ENCODE measurements at regions not wholly inside any gene's neighbourhood (a gene's known extent, or its start where the extent isn't known, plus 50 kb on each side); places are given as distances from the start of the nearest gene placed in this dataset.

DNA sequence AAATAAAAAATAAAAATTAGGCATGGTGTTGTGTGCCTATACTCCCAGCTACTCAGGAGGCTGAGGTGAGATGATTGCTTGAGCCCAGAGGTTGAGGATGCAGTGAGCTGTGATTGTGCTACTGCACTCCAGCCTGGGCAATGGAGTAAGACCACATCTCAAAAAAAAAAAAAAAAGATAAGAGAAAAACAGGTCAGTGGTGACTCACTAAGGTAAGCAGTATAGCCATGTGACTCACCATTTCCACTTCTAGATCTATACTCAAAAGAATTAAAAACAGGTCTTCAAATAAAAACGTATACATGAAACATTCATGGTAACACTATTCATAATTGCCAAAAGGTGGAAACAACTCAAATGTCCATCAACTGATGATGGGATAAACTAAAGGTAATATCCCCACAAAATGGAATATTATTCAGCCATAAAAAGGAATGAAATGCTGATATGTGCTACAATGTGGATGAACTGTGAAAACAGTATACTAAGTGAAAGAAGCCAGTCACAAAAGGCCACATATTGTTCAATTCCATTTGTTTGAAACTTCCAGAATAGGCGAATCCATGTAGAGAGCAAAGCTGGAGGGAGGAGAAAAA is 75.1 kb downstream of the ZNF281 start:
- no peak for DNase-seq (ENCODE audit: low read depth)
- TF ChIP-seq, protein P1, sequence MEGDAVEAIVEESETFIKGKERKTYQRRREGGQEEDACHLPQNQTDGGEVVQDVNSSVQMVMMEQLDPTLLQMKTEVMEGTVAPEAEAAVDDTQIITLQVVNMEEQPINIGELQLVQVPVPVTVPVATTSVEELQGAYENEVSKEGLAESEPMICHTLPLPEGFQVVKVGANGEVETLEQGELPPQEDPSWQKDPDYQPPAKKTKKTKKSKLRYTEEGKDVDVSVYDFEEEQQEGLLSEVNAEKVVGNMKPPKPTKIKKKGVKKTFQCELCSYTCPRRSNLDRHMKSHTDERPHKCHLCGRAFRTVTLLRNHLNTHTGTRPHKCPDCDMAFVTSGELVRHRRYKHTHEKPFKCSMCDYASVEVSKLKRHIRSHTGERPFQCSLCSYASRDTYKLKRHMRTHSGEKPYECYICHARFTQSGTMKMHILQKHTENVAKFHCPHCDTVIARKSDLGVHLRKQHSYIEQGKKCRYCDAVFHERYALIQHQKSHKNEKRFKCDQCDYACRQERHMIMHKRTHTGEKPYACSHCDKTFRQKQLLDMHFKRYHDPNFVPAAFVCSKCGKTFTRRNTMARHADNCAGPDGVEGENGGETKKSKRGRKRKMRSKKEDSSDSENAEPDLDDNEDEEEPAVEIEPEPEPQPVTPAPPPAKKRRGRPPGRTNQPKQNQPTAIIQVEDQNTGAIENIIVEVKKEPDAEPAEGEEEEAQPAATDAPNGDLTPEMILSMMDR (conservative IDR thresholded peaks at IDR 0.05; ENCODE audit: low read length): no peak
- no peak overlapping the region for H3K4me3 ChIP-seq (ENCODE audit: low read length)

GRCh38 chr1:200333329-200333728 is 76.5 kb downstream of the ZNF281 start:
- H3K4me3 ChIP-seq (ENCODE audit: low read length): no peak overlapping the region
- no peak for DNase-seq (ENCODE audit: low read depth)
- TF ChIP-seq, protein P1 (conservative IDR thresholded peaks at IDR 0.05; ENCODE audit: low read length): no peak

GRCh38 chr1:200332716-200333115 is 77.1 kb downstream of the ZNF281 start:
- DNase-seq (ENCODE audit: low read depth): peak; percentile 58
- H3K4me3 ChIP-seq (ENCODE audit: low read length): no peak overlapping the region
- TF ChIP-seq, protein P1 (conservative IDR thresholded peaks at IDR 0.05; ENCODE audit: low read length): no peak

DNA sequence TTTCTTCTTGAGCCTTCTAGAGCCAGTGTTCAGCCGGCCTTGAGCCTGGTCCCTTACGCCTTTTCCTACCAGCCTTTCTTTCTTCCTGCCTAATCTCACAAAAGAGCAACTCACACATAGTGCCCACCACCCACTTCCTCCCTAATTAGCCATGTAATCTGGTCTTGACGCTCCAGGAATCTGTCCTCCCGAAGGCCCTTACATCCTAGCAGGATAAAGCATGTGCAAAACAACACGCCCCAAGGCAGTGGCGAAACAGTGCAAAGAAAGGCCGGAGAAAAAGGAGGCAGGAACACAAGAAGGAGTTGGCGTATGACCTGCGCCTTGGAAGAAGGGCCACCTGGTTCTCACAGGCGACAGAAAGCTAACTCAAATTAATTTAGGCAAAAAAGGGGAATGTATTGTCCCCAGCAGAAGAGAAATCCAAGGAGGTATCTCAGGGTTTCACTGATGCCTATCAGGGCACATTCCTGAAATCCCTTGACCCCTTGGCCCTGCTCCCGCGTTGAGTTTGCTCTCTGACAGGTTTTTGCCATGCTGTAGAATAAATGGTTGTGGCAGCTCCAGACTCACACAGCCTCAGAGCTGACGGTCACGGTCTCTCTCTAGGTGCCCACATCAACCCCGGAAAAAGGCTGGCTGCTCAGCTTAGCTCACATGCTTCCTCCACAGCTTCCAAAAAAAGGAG is 79.0 kb downstream of the ZNF281 start:
- H3K4me3 ChIP-seq (ENCODE audit: low read length): no peak overlapping the region
- DNase-seq (ENCODE audit: low read depth): no peak
- TF ChIP-seq, protein P1 (conservative IDR thresholded peaks at IDR 0.05; ENCODE audit: low read length): no peak

DNA sequence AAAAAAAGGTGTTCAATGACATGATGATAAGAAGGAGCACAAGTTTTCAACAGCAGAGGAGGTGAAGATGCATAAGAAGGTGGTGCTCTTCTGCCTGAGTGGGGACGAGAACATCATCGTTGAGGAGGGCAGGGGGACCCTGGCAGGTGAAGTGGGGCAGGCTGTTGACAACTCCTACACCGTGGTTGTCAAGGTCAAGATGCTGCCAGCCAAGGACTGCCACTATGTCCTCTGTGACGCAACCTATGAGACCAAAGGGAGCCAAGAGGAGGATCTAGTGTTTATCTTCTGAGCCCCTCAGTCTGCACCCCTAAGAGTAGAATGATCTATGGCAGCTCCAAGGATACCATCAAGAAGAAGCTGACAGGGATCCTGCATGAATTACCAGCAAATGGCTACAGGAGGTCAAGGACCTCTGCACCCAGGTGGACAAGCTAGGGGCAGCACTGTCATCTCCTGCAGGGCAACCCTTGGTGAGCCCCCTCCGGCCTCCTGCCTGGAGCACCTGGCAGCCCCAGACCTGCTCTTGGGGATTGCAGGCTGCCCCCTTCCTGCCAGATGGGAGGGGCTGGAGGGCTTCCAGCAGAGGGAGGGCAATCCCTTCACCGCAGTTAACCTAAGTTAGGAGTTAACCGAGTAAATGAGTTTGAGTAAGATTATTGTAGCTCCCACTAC is 80.5 kb downstream of the ZNF281 start:
- H3K4me3 ChIP-seq (ENCODE audit: low read length): no peak overlapping the region
- DNase-seq (ENCODE audit: low read depth): no peak
- TF ChIP-seq, protein P1 (conservative IDR thresholded peaks at IDR 0.05; ENCODE audit: low read length): no peak

DNA sequence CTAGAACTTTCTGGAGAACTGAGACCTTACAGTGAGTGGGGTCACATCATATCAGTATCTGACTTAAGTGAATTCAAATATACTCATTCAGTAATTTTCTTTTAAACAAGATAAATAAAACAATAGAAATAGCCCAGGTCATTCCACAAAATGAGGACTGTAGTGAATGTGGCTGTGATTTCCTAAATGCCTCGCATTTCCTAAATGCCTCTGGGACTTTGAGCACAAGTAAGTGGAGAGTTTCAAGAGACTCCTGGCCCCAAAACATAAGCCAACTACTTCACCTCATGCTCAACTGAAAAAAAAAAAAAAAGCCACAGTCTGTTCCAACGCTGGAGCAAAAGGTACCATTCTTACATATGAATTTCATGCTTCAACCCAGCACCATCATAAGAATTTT is 81.5 kb downstream of the ZNF281 start:
- DNase-seq (ENCODE audit: low read depth): peak; percentile 66
- TF ChIP-seq, protein P1 (conservative IDR thresholded peaks at IDR 0.05; ENCODE audit: low read length): no peak

More for the DNA sequence above, 81.5 kb downstream of the ZNF281 start:
- H3K4me3 ChIP-seq (ENCODE audit: low read length): no peak overlapping the region

Measured in AG10803 (cell line).